Stomach (tissue), 8 donors: ENCODE measurements at regions not wholly inside any gene's neighbourhood (a gene's known extent, or its start where the extent isn't known, plus 50 kb on each side); places are given as distances from the start of the nearest gene placed in this dataset.

Experiments used
- DNase-seq, 2 donors: peaks; one replicate each; pipeline versions ENCODE4 v3.0.0 to v3.0.0-alpha.2; 2013 to 2019
- H3K27ac ChIP-seq, 5 donors: fragments of 200-600 bp in 4 of 5; sonication (generic) in 4 of 5; one replicate each; pipeline ENCODE4 v1.5.1; 2013 to 2019; ENCODE audit warnings: mild to moderate bottlenecking in 1 of 5, moderate library complexity in 1 of 5
- H3K27me3 ChIP-seq, 3 donors: fragments of 200-600 bp; sonication (generic); one replicate each; pipeline ENCODE4 v1.5.1; 2017 to 2019; ENCODE audit warnings: mixed run types in 1 of 3
- H3K36me3 ChIP-seq, 4 donors: fragments of 200-600 bp; sonication (generic); 1 replicate in 3 of 4; 2 replicates in 1 of 4; pipeline ENCODE4 v1.5.1; 2016 to 2019
- H3K4me1 ChIP-seq, 4 donors: fragments of 200-600 bp; sonication (generic); one replicate each; pipeline ENCODE4 v1.5.1; 2016 to 2019
- H3K4me3 ChIP-seq, 4 donors: fragments of 200-600 bp; sonication (generic) in 3 of 4; one replicate each; pipeline ENCODE4 v1.5.1; 2016 to 2019; ENCODE audit warnings: mild to moderate bottlenecking in 1 of 4
- H3K9me3 ChIP-seq, 4 donors: fragments of 200-600 bp; sonication (generic); one replicate each; pipeline ENCODE4 v1.5.1; 2016 to 2019
- CTCF ChIP-seq, 7 experiments: fragments of 450-650 bp in 4 of 7; fragments of 200-600 bp in 3 of 7; sonication (generic) in 3 of 7; IDR thresholded peaks; one replicate each; pipeline ENCODE4 v1.5.1; 2016 to 2019; ENCODE audit warnings: antibody characterized with exemption in 7 of 7, control low read depth in 2 of 7, mild to moderate bottlenecking in 1 of 7
- EP300 ChIP-seq: sonication (generic); formaldehyde crosslinking; IDR thresholded peaks from one replicate; pipeline ENCODE4 v1.6.1; 2017; ENCODE audit warnings: antibody characterized with exemption
- POLR2A ChIP-seq, 4 donors: fragments of 450-650 bp; IDR thresholded peaks; one replicate each; pipeline ENCODE4 v1.6.1; 2016; ENCODE audit warnings: antibody characterized with exemption in 4 of 4, control low read depth in 2 of 4, mild to moderate bottlenecking in 1 of 4, moderate library complexity in 1 of 4
- POLR2AphosphoS5 ChIP-seq, 3 donors: sonication (generic); formaldehyde crosslinking; IDR thresholded peaks; one replicate each; pipeline ENCODE4 v1.6.1; 2016; ENCODE audit warnings: antibody characterized with exemption in 3 of 3
- WGBS, 5 donors: extraction: QIAGEN DNeasy Blood & Tissue Kit in 3 of 5; methylation state at CpG; one replicate each; pipeline versions ENCODE4 v1.1.5 to v1.1.7; 2013 to 2018; 5-methylcytosine and 5-hydroxymethylcytosine counted together
- intact Hi-C: fragments of 100-400 bp; cut with DNase I; formaldehyde crosslinking; loops from one replicate; pipeline ENCODE4 v1.15.1; 2023; ENCODE audit warnings: low total_unique reads
- donor health status: healthy with polysubstance abuse.
- donor health status: Bipolar disorder and iron deficiency.
- donor health status: healthy.

GRCh38 chr12:111091051-111091450 is 170.7 kb upstream of the MYL2 start:
- H3K36me3 ChIP-seq = no peaks in the 10 kb centered on the region
- H3K27me3 ChIP-seq = peaks cover 0 to 8% (median 0%) of the 10 kb centered on the region in 3 donors
- WGBS, 5 donors = 80 to 89% (median 84%) methylated on average over 10 to 11 of the region's 11 CpGs
- H3K4me3 ChIP-seq = no peak overlapping the region
- no peak for DNase-seq
- H3K9me3 ChIP-seq = no peaks in the 10 kb centered on the region
- TF ChIP-seq EP300 = no peak
- TF ChIP-seq POLR2A (IDR thresholded peaks at IDR 0.05) = no peak
- no peak for TF ChIP-seq POLR2AphosphoS5 (IDR thresholded peaks at IDR 0.05)
- TF ChIP-seq CTCF (IDR thresholded peaks at IDR 0.05) = no peak
- intact Hi-C loops = no loop called here
- H3K27ac ChIP-seq = no peak overlapping the region
- H3K4me1 ChIP-seq = no peaks in the 10 kb centered on the region

- H3K36me3 ChIP-seq = no peaks in the 10 kb centered on the region
- H3K4me3 ChIP-seq = no peak overlapping the region
- no peaks in the 10 kb centered on the region for H3K4me1 ChIP-seq
- no peaks in the 10 kb centered on the region for H3K9me3 ChIP-seq
- no peak for DNase-seq
- intact Hi-C loops = no loop called here
- WGBS, 5 donors = 55 to 80% (median 67%) methylated on average over 1 of the region's 1 CpG
- H3K27me3 ChIP-seq = peaks cover 0 to 5% (median 0%) of the 10 kb centered on the region in 3 donors
- no peak overlapping the region for H3K27ac ChIP-seq
- TF ChIP-seq POLR2AphosphoS5 (IDR thresholded peaks at IDR 0.05) (no peak), POLR2A (IDR thresholded peaks at IDR 0.05) (no peak), EP300 (no peak), CTCF (IDR thresholded peaks at IDR 0.05) (no peak)
Measured at GRCh38 chr12:111089616-111090015, 169.2 kb upstream of the MYL2 start.

- Histone ChIP-seq H3K36me3 (no peaks in the 10 kb centered on the region), H3K27ac (no peak overlapping the region), H3K27me3 (peaks cover 0 to 7% (median 0%) of the 10 kb centered on the region in 3 donors), H3K4me3 (no peak overlapping the region), H3K9me3 (no peaks in the 10 kb centered on the region), H3K4me1 (no peaks in the 10 kb centered on the region)
- WGBS, 5 donors = 85 to 90% (median 89%) methylated on average over 7 to 9 of the region's 9 CpGs
- TF ChIP-seq POLR2A (IDR thresholded peaks at IDR 0.05) = no peak
- TF ChIP-seq CTCF (IDR thresholded peaks at IDR 0.05) = no peak
- no peak for TF ChIP-seq POLR2AphosphoS5 (IDR thresholded peaks at IDR 0.05)
- TF ChIP-seq EP300 = no peak
- intact Hi-C loops = no loop called here
- no peak for DNase-seq
Measured at GRCh38 chr12:111088409-111088808, 168.0 kb upstream of the MYL2 start.

GRCh38 chr12:111086947-111087700 is 166.7 kb upstream of the MYL2 start:
- no peak for DNase-seq

More at GRCh38 chr12:111086947-111087700, 166.7 kb upstream of the MYL2 start:
- peaks cover 0 to 19% (median 0%) of the 10 kb centered on the region in 3 donors for H3K27me3 ChIP-seq
- no peak overlapping the region for H3K27ac ChIP-seq
- 69 to 76% (median 74%) methylated on average over 9 to 12 of the region's 12 CpGs for WGBS, 5 donors
- no peaks in the 10 kb centered on the region for H3K9me3 ChIP-seq
- intact Hi-C loops = no loop called here
- TF ChIP-seq POLR2A (IDR thresholded peaks at IDR 0.05) (no peak), POLR2AphosphoS5 (IDR thresholded peaks at IDR 0.05) (no peak), EP300 (no peak), CTCF (IDR thresholded peaks at IDR 0.05) (no peak)
- no peaks in the 10 kb centered on the region for H3K36me3 ChIP-seq
- H3K4me1 ChIP-seq = no peaks in the 10 kb centered on the region
- H3K4me3 ChIP-seq = no peak overlapping the region
